HG03097 (cell line): ENCODE measurements at regions not wholly inside any gene's neighbourhood (a gene's known extent, or its start where the extent isn't known, plus 50 kb on each side); places are given as distances from the start of the nearest gene placed in this dataset.
"Not testable (repeated sequence)": the region's sequence is repeated elsewhere in the genome, so short reads cannot be mapped to it uniquely, and the experiment has no call there.

Experiments used
- ATAC-seq: cut with Tn5 transposase; IDR thresholded peaks from one replicate; pipeline ENCODE4 v1.9.1; 2021; ENCODE audit not compliant: unreplicated experiment, low FRiP score

GRCh38 chr3:124639406-124640237 is 90.6 kb upstream of the UMPS start:
- ATAC-seq, result no peak

GRCh38 chr3:124640635-124641306 is 89.5 kb upstream of the UMPS start:
- ATAC-seq, result no peak

GRCh38 chr3:124643453-124643852 is 86.8 kb upstream of the UMPS start:
- no peak for ATAC-seq

DNA sequence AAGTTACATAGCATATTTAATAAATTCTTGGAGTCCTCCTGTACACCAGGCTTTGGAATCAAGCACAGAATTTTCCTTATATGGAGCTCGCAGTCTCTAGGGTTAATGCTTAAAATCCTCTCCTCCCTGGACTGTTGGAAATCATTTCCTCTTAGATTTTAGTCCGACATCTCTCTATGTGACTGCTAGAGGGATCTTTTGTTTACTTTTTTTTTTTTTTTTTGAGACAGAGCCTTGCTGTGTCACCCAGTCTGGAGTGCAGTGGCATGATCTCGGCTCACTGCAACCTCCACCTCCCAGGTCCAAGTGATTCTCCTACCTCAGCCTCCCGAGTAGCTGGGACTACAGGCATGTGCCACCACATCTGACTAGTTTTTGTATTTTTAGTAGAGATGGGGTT is 84.1 kb upstream of the UMPS start:
- ATAC-seq, result not testable (repeated sequence)

DNA sequence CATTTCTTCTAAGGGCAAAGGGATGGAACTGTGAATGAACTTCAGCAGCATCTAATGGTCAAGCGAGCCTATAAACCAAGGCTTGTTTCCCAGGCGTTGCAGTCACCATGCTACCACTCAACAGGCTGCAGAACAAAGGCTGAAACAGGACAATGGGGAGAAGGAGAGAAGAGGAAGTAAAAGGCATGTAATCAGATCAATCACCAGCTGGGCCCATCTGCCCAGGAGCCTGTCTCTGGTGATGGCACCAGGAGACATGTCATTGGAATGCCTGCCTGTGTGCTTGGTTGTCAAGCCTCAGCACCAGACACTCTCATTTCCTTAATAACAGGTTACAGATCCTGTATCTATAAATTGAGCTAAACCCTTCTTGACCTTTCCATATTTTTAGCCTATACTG is 81.7 kb upstream of the UMPS start:
- ATAC-seq, result no peak

- peak; percentile 50 for ATAC-seq
These were observed 79.5 kb upstream of the UMPS start for GRCh38 chr3:124650798-124651197.

DNA sequence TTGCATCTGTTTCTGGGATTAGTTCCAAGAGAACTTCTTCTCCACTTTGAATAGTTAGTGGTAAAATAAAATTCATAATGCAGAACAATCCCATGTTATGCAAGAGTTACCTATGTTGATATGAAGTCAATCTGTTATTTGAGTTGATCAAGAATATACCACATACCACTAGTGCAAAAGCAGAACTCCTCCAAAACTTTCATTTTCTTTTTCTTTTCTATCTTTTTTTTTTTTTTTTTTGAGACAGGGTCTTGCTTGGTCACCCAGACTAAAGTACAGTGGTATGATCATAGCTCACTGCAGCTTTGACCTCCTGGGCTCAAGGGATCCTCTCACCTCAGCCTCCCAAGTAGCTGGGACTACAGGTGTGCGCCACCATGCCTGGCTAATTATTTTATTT is 78.8 kb upstream of the UMPS start:
- not testable (repeated sequence) for ATAC-seq

- no peak for ATAC-seq
These were observed 78.2 kb upstream of the UMPS start for GRCh38 chr3:124652009-124652408.

DNA sequence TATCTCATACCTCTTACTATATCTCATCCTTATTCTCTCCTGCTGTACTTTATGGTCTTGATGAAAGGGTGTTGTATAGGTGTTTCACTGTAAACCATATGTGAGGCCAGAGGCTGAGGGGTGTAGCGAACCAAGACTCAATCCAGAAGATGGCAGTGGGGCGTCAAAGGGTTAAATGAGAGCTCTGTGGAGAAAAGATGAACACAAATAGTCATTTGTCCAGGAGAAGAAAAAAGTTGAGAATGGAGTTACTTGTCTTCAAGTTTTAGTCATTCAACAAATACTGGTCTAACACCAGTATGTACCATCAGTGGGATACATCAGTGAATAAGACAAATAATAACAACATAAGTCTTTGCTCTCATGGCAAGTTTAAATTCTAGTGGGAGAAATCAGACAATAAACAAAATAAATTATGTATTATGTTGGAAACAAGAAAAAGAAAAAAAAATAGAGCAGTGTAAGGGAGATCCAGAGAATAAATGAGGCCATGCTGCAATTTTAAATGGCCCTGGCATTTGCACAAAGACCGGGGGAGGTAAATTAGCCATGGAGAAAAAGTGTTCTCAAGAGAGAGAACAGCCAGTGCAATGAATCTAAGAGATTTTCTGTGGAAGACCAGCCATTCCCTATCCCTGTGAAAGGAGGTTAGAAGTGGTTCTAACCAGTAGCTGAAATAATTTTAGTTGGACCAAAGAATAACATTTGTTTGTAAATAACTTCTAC is 77.0 kb upstream of the UMPS start:
- no peak for ATAC-seq

GRCh38 chr3:124653797-124654469 is 76.3 kb upstream of the UMPS start:
- ATAC-seq, result no peak

DNA sequence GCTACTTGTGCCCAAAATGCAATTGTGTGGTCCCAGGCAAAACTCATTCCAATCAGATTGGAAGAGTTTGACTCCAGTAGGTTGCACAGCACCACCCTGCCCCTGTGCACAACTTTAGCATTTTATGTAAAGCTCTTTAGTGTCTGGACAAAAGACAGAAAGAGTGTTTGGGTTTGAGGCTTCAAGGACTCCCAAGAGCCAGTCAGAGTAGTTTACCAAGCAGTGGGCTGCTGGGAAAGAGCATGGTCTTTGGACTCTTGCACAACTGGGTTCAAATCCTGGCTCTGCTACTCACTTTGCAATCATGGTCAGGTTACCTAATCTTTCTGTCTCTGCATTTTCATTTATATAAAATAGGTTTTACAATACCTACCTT is 75.8 kb upstream of the UMPS start:
- no peak for ATAC-seq

DNA sequence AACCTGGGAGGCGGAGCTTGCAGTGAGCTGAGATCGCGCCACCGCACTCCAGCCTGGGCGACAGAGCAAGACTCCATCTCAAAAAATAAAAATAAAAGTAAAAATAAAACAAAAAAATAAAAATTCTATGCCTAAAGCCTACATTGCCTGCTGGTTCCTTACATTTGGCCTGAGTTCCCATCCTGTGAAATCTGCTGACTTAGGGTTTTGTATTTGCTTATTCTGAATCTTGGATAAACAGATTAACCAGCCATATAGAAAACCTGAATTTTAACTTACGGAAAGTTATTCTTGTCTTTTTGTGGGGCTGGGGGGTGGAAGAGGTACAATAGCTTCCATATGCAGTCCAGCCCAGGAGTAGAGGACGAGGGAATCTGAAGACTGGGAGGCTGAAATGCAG is 73.7 kb upstream of the UMPS start:
- no peak for ATAC-seq

DNA sequence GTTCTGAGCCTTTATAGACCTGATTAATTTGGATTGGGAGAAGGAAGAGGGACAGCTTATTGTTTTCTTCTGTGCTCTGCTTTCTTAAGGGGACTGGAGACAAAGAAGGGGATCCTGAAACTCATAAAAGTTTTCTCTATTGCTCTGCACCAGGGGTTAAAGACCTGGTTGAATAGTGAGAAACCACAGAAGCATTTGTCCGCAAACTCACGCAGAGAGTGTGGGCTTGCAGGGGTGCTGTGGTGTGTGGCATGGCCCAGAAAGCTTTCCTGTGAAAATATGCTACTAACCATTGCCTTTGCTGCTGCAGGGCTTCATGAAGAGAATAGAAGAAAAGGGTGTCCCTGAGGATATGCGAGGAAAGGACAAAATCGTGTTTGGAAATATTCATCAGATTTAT is 73.1 kb upstream of the UMPS start:
- ATAC-seq, result no peak

GRCh38 chr3:124658270-124658669 is 72.0 kb upstream of the UMPS start:
- no peak for ATAC-seq

DNA sequence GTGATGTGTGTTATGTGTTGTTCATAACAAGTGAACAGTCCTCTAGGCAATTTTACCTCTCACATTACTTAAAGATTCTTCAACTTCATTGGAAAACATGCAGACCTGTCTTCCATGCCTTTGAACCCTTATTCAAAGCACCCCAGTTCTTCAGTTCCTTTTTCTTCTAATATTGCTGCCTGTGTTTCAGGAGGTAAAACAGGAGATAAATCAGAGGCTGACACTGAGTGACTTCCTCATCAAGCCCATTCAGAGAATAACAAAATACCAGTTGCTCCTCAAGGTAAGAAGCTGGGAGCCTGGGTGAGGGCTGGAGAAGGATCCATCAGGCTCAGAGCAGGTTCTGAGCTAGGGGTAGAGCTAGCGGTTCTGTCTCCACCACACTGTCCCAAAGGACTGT is 71.1 kb upstream of the UMPS start:
- no peak for ATAC-seq

DNA sequence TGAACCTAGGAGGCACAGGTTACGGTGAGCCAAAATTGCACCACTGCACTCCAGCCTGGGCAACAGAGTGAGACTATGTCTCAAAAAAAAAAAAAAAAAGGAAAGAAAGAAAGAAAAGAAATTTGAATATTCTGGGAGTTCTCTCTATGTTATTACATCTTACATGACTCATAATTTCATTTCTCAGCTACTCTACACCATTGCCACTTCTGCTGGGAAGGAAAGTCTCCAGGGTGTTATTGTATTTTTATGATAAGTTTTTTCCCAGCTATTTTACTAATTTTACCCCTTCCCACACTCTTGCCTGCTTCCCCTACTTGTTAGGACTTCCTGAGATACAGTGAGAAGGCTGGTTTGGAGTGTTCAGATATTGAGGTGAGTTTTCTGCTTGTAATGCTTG is 69.7 kb upstream of the UMPS start:
- no peak for ATAC-seq

DNA sequence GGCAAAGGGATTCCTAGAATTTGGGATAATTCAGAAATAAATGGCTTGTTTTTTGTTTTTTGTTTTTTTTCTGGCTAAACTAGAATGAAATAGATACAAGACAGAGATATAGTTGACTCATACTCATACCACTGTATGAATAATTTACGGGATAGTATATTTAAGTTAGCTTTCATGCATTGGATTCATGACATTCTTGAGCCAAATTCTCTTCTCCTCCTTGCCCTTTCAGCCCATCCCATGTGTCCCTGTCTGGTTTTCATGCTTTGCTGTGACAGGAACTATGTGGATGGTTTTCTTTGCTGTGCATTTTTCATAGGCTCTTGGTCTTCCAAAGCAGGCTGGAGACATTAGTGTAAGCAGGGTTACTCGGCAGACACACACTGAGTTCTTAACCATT is 66.6 kb upstream of the UMPS start:
- no peak for ATAC-seq

GRCh38 chr3:124664804-124665203 is 65.4 kb upstream of the UMPS start:
- ATAC-seq, result no peak

DNA sequence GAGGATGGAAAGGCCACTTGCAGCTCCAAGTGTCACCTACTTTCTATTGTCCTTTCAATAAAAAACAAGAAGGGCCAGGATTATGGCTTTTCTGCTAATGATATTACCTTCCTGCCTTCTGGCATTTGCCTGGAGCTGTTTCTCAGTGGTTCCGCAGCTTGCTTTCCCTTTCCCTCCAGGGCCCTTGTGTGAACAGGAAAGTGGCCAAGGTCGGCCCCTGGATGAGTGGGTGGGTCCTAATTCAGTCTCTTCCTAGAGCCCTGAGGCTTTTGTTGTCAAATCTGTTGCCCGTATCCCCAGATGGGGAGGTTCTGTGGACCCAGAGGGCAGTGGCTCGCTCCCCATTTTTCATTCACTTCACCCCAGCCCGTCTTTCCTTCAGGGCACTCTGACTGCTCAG is 64.2 kb upstream of the UMPS start:
- ATAC-seq, result no peak

- no peak for ATAC-seq
These were observed 60.8 kb upstream of the UMPS start for GRCh38 chr3:124669470-124669869.

- no peak for ATAC-seq
These were observed 59.1 kb upstream of the UMPS start for GRCh38 chr3:124671106-124671505.
